ENCODE measurements at regions not wholly inside any gene's neighbourhood (a gene's known extent, or its start where the extent isn't known, plus 50 kb on each side); places are given as distances from the start of the nearest gene placed in this dataset.

GRCh38 chr9:78436873-78437272 is 139.9 kb downstream of the PSAT1 start:
- WGBS (ENCODE audit: insufficient coverage) = 75% methylated on average over 2 of the region's 2 CpGs

GRCh38 chr9:78437296-78437695 is 140.4 kb downstream of the PSAT1 start:
- ChIA-PET CTCF (interaction anchor here (0.6 to 1.3 kb wide), 3 partner anchors 29 to 68 kb away, joined by 3 read pairs; no protein-coding TSS in a partner anchor), POLR2A (no interaction called here)
- no peaks in the 10 kb centered on the region for H3K9me3 ChIP-seq (ENCODE audit: control extremely low read depth in 1 of 5, control insufficient read depth in 4 of 5, insufficient read depth in 2 of 5, low read depth in 1 of 5, low read length in 4 of 5)
- H3K4me3 ChIP-seq (ENCODE audit: control insufficient read depth in 1 of 7, extremely low read depth in 1 of 7, insufficient read depth in 4 of 7, low read depth in 2 of 7, low read length in 6 of 7) = no peak overlapping the region
- WGBS (ENCODE audit: insufficient coverage) = 33% methylated on average over 1 of the region's 2 CpGs
- no peak overlapping the region for H3K27ac ChIP-seq (ENCODE audit: insufficient read depth in 1 of 2, low read depth in 1 of 2, low read length in 2 of 2, poor library complexity in 1 of 2, severe bottlenecking in 2 of 2)
- H3K36me3 ChIP-seq (ENCODE audit: control insufficient read depth in 4 of 4, insufficient read depth in 4 of 4, low read length in 3 of 4) = no peaks in the 10 kb centered on the region
- peaks cover 0 to 6% (median under 1%) of the 10 kb centered on the region in 4 experiments for H3K4me1 ChIP-seq (ENCODE audit: control extremely low read depth in 1 of 4, control insufficient read depth in 4 of 4, insufficient read depth in 4 of 4, low read length in 3 of 4)
- DNase-seq = no peak
- peaks cover 0 to 6% (median 0%) of the 10 kb centered on the region in 5 experiments for H3K27me3 ChIP-seq (replicated peaks in 2 of 5; ENCODE audit: control insufficient read depth in 4 of 5, insufficient read depth in 5 of 5, low read length in 4 of 5)

More at GRCh38 chr9:78436873-78437272, 139.9 kb downstream of the PSAT1 start:
- ChIA-PET CTCF (interaction anchor here (0.6 to 0.9 kb wide), 2 partner anchors 28 to 68 kb away, joined by 3 read pairs; no protein-coding TSS in a partner anchor), POLR2A (no interaction called here)
- no peaks in the 10 kb centered on the region for H3K36me3 ChIP-seq (ENCODE audit: control insufficient read depth in 4 of 4, insufficient read depth in 4 of 4, low read length in 3 of 4)
- H3K4me3 ChIP-seq (ENCODE audit: control insufficient read depth in 1 of 7, extremely low read depth in 1 of 7, insufficient read depth in 4 of 7, low read depth in 2 of 7, low read length in 6 of 7) = no peak overlapping the region
- no peak overlapping the region for H3K27ac ChIP-seq (ENCODE audit: insufficient read depth in 1 of 2, low read depth in 1 of 2, low read length in 2 of 2, poor library complexity in 1 of 2, severe bottlenecking in 2 of 2)
- no peak for DNase-seq
- peaks cover 0 to 6% (median 0%) of the 10 kb centered on the region in 5 experiments for H3K27me3 ChIP-seq (replicated peaks in 2 of 5; ENCODE audit: control insufficient read depth in 4 of 5, insufficient read depth in 5 of 5, low read length in 4 of 5)
- peaks cover 0 to 6% (median under 1%) of the 10 kb centered on the region in 4 experiments for H3K4me1 ChIP-seq (ENCODE audit: control extremely low read depth in 1 of 4, control insufficient read depth in 4 of 4, insufficient read depth in 4 of 4, low read length in 3 of 4)
- H3K9me3 ChIP-seq (ENCODE audit: control extremely low read depth in 1 of 5, control insufficient read depth in 4 of 5, insufficient read depth in 2 of 5, low read depth in 1 of 5, low read length in 4 of 5) = no peaks in the 10 kb centered on the region

- Histone ChIP-seq H3K27ac (ENCODE audit: insufficient read depth in 1 of 2, low read depth in 1 of 2, low read length in 2 of 2, poor library complexity in 1 of 2, severe bottlenecking in 2 of 2) (no peak overlapping the region), H3K27me3 (replicated peaks in 2 of 5; ENCODE audit: control insufficient read depth in 4 of 5, insufficient read depth in 5 of 5, low read length in 4 of 5) (peaks cover 0 to 6% (median 0%) of the 10 kb centered on the region in 5 experiments), H3K36me3 (ENCODE audit: control insufficient read depth in 4 of 4, insufficient read depth in 4 of 4, low read length in 3 of 4) (no peaks in the 10 kb centered on the region), H3K9me3 (ENCODE audit: control extremely low read depth in 1 of 5, control insufficient read depth in 4 of 5, insufficient read depth in 2 of 5, low read depth in 1 of 5, low read length in 4 of 5) (no peaks in the 10 kb centered on the region), H3K4me1 (ENCODE audit: control extremely low read depth in 1 of 4, control insufficient read depth in 4 of 4, insufficient read depth in 4 of 4, low read length in 3 of 4) (peaks cover 0 to 6% (median under 1%) of the 10 kb centered on the region in 4 experiments), H3K4me3 (ENCODE audit: control insufficient read depth in 1 of 7, extremely low read depth in 1 of 7, insufficient read depth in 4 of 7, low read depth in 2 of 7, low read length in 6 of 7) (no peak overlapping the region)
- CTCF ChIA-PET = interaction anchor here (0.7 to 1.4 kb wide), 5 partner anchors 13 to 852 kb away, joined by 3 to 4 read pairs (median 3); no protein-coding TSS in a partner anchor
- WGBS (ENCODE audit: insufficient coverage) = 98% methylated on average over 7 of the region's 7 CpGs
- POLR2A ChIA-PET = no interaction called here
- no peak for DNase-seq
These were observed 140.9 kb downstream of the PSAT1 start for GRCh38 chr9:78437806-78438205.

GRCh38 chr9:78438211-78438610 is 141.3 kb downstream of the PSAT1 start:
- WGBS (ENCODE audit: insufficient coverage) = 98% methylated on average over 4 of the region's 6 CpGs
- Histone ChIP-seq H3K27ac (ENCODE audit: insufficient read depth in 1 of 2, low read depth in 1 of 2, low read length in 2 of 2, poor library complexity in 1 of 2, severe bottlenecking in 2 of 2) (no peak overlapping the region), H3K4me3 (ENCODE audit: control insufficient read depth in 1 of 7, extremely low read depth in 1 of 7, insufficient read depth in 4 of 7, low read depth in 2 of 7, low read length in 6 of 7) (no peak overlapping the region), H3K27me3 (replicated peaks in 2 of 5; ENCODE audit: control insufficient read depth in 4 of 5, insufficient read depth in 5 of 5, low read length in 4 of 5) (peaks cover 0 to 6% (median 0%) of the 10 kb centered on the region in 5 experiments), H3K36me3 (ENCODE audit: control insufficient read depth in 4 of 4, insufficient read depth in 4 of 4, low read length in 3 of 4) (no peaks in the 10 kb centered on the region), H3K9me3 (ENCODE audit: control extremely low read depth in 1 of 5, control insufficient read depth in 4 of 5, insufficient read depth in 2 of 5, low read depth in 1 of 5, low read length in 4 of 5) (no peaks in the 10 kb centered on the region), H3K4me1 (ENCODE audit: control extremely low read depth in 1 of 4, control insufficient read depth in 4 of 4, insufficient read depth in 4 of 4, low read length in 3 of 4) (peaks cover 0 to 6% (median under 1%) of the 10 kb centered on the region in 4 experiments)
- DNase-seq = no peak
- POLR2A ChIA-PET = no interaction called here
- CTCF ChIA-PET = interaction anchor here (0.7 to 1.4 kb wide), 5 partner anchors 13 to 852 kb away, joined by 3 to 4 read pairs (median 3); no protein-coding TSS in a partner anchor

- Histone ChIP-seq H3K9me3 (ENCODE audit: control extremely low read depth in 1 of 5, control insufficient read depth in 4 of 5, insufficient read depth in 2 of 5, low read depth in 1 of 5, low read length in 4 of 5) (no peaks in the 10 kb centered on the region), H3K4me3 (ENCODE audit: control insufficient read depth in 1 of 7, extremely low read depth in 1 of 7, insufficient read depth in 4 of 7, low read depth in 2 of 7, low read length in 6 of 7) (no peak overlapping the region), H3K27me3 (replicated peaks in 2 of 5; ENCODE audit: control insufficient read depth in 4 of 5, insufficient read depth in 5 of 5, low read length in 4 of 5) (peaks cover 0 to 6% (median 0%) of the 10 kb centered on the region in 5 experiments), H3K36me3 (ENCODE audit: control insufficient read depth in 4 of 4, insufficient read depth in 4 of 4, low read length in 3 of 4) (no peaks in the 10 kb centered on the region), H3K4me1 (ENCODE audit: control extremely low read depth in 1 of 4, control insufficient read depth in 4 of 4, insufficient read depth in 4 of 4, low read length in 3 of 4) (peaks cover 0 to 6% (median under 1%) of the 10 kb centered on the region in 4 experiments), H3K27ac (ENCODE audit: insufficient read depth in 1 of 2, low read depth in 1 of 2, low read length in 2 of 2, poor library complexity in 1 of 2, severe bottlenecking in 2 of 2) (no peak overlapping the region)
- CTCF ChIA-PET = interaction anchor here (0.8 to 1.4 kb wide), 7 partner anchors 10 to 888 kb away, joined by 3 to 5 read pairs (median 3); no protein-coding TSS in a partner anchor
- POLR2A ChIA-PET = no interaction called here
- 50% methylated on average over 2 of the region's 9 CpGs for WGBS (ENCODE audit: insufficient coverage)
- peak in 2 of 3 donors; percentile 24 to 38 for DNase-seq
These were observed 141.9 kb downstream of the PSAT1 start for GRCh38 chr9:78438780-78439179.

GRCh38 chr9:78439190-78439865 is 142.4 kb downstream of the PSAT1 start:
- POLR2A ChIA-PET = interaction anchor here (0.7 kb wide), 1 partner anchor 1126 kb away, joined by 3 read pairs; no protein-coding TSS in a partner anchor
- Histone ChIP-seq H3K9me3 (ENCODE audit: control extremely low read depth in 1 of 5, control insufficient read depth in 4 of 5, insufficient read depth in 2 of 5, low read depth in 1 of 5, low read length in 4 of 5) (no peaks in the 10 kb centered on the region), H3K4me1 (ENCODE audit: control extremely low read depth in 1 of 4, control insufficient read depth in 4 of 4, insufficient read depth in 4 of 4, low read length in 3 of 4) (peaks cover 0 to 6% (median under 1%) of the 10 kb centered on the region in 4 experiments), H3K27me3 (replicated peaks in 2 of 5; ENCODE audit: control insufficient read depth in 4 of 5, insufficient read depth in 5 of 5, low read length in 4 of 5) (peaks cover 0 to 6% (median 0%) of the 10 kb centered on the region in 5 experiments), H3K4me3 (ENCODE audit: control insufficient read depth in 1 of 7, extremely low read depth in 1 of 7, insufficient read depth in 4 of 7, low read depth in 2 of 7, low read length in 6 of 7) (peak overlapping the region in 1 of 7 experiments; percentile 32), H3K36me3 (ENCODE audit: control insufficient read depth in 4 of 4, insufficient read depth in 4 of 4, low read length in 3 of 4) (no peaks in the 10 kb centered on the region), H3K27ac (ENCODE audit: insufficient read depth in 1 of 2, low read depth in 1 of 2, low read length in 2 of 2, poor library complexity in 1 of 2, severe bottlenecking in 2 of 2) (no peak overlapping the region)
- DNase-seq = peak; percentile 66 to 81 (median 79)
- WGBS (ENCODE audit: insufficient coverage) = 12% methylated on average over 20 of the region's 23 CpGs
- CTCF ChIA-PET = interaction anchor here (0.7 to 1.4 kb wide), 8 partner anchors 9 to 888 kb away, joined by 3 to 5 read pairs (median 3); no protein-coding TSS in a partner anchor

Data from common myeloid progenitor, CD34-positive (primary cell).